Ishikawa (cell line): ENCODE measurements at regions not wholly inside any gene's neighbourhood (a gene's known extent, or its start where the extent isn't known, plus 50 kb on each side); places are given as distances from the start of the nearest gene placed in this dataset.

ENCODE experiments used
- CEBPB ChIP-seq: IDR thresholded peaks from 2 replicates; pipeline ENCODE4 v1.6.1; 2012
- CREB1 ChIP-seq: IDR thresholded peaks from 2 replicates; pipeline ENCODE4 v1.6.1; 2012; ENCODE audit warnings: low read depth
- EGR1 ChIP-seq: IDR thresholded peaks from 2 replicates; pipeline ENCODE4 v1.6.1; 2012
- EP300 ChIP-seq: IDR thresholded peaks from 2 replicates; pipeline ENCODE4 v1.6.1; 2012; ENCODE audit warnings: borderline replicate concordance
- FOXM1 ChIP-seq: IDR thresholded peaks from 2 replicates; pipeline ENCODE4 v1.6.1; 2012; ENCODE audit warnings: low read depth, borderline replicate concordance
- MAX ChIP-seq: IDR thresholded peaks from 2 replicates; pipeline ENCODE4 v1.6.1; 2012
- NFIC ChIP-seq: IDR thresholded peaks from 2 replicates; pipeline ENCODE4 v1.6.1; 2012
- RAD21 ChIP-seq: IDR thresholded peaks from 2 replicates; pipeline ENCODE4 v1.6.1; 2012; ENCODE audit warnings: low read depth
- REST ChIP-seq: IDR thresholded peaks from 2 replicates; pipeline ENCODE4 v1.6.1; 2012; ENCODE audit warnings: low read depth, mild to moderate bottlenecking
- TAF1 ChIP-seq: IDR thresholded peaks from 2 replicates; pipeline ENCODE4 v1.6.1; 2012; ENCODE audit warnings: low read depth, mild to moderate bottlenecking
- TCF12 ChIP-seq: IDR thresholded peaks from 2 replicates; pipeline ENCODE4 v1.6.1; 2012; ENCODE audit warnings: low read depth
- TEAD4 ChIP-seq: IDR thresholded peaks from 2 replicates; pipeline ENCODE4 v1.6.1; 2012
- USF1 ChIP-seq: IDR thresholded peaks from 2 replicates; pipeline ENCODE4 v1.6.1; 2012
- YY1 ChIP-seq: IDR thresholded peaks from 2 replicates; pipeline ENCODE4 v1.6.1; 2012; ENCODE audit warnings: low read depth
- ZBTB7A ChIP-seq: IDR thresholded peaks from 2 replicates; pipeline ENCODE4 v1.6.1; 2012; ENCODE audit warnings: low read depth

- TF ChIP-seq TAF1: no peak
- TF ChIP-seq RAD21: no peak
- no peak for TF ChIP-seq ZBTB7A
- no peak for TF ChIP-seq NFIC
- TF ChIP-seq USF1: no peak
- TF ChIP-seq CREB1: no peak
Observed at GRCh38 chr14:100644383-100644782, 57.2 kb upstream of the BEGAIN start.

GRCh38 chr14:100644784-100645183, 57.6 kb upstream of the BEGAIN start:
- TF ChIP-seq REST: no peak
- no peak for TF ChIP-seq USF1
- no peak for TF ChIP-seq RAD21
- TF ChIP-seq CREB1: no peak
- TF ChIP-seq CEBPB: no peak
- no peak for TF ChIP-seq YY1

GRCh38 chr14:100645196-100645981, 58.2 kb upstream of the BEGAIN start:
- TF ChIP-seq NFIC: peak; percentile 43; the same call in 1 of the 2 replicates
- TF ChIP-seq MAX: peak; percentile 49; the same call in 1 of the 2 replicates
- TF ChIP-seq EGR1: peak; percentile 47; the same call in 1 of the 2 replicates
- no peak for TF ChIP-seq TAF1
- peak; percentile 96 for TF ChIP-seq RAD21

- TF ChIP-seq TCF12: no peak
- no peak for TF ChIP-seq RAD21
- no peak for TF ChIP-seq ZBTB7A
- TF ChIP-seq CREB1: no peak
- no peak for TF ChIP-seq YY1
- no peak for TF ChIP-seq USF1
- no peak for TF ChIP-seq TAF1
- TF ChIP-seq TEAD4: no peak
- no peak for TF ChIP-seq FOXM1
- TF ChIP-seq CEBPB: no peak
- no peak for TF ChIP-seq EP300
- TF ChIP-seq EGR1: no peak
- no peak for TF ChIP-seq NFIC
- TF ChIP-seq REST: no peak
- TF ChIP-seq MAX: no peak
Observed at GRCh38 chr14:100645982-100646314, 58.7 kb upstream of the BEGAIN start.

- TF ChIP-seq ZBTB7A: no peak
- TF ChIP-seq USF1: no peak
- no peak for TF ChIP-seq YY1
- no peak for TF ChIP-seq FOXM1
- TF ChIP-seq TEAD4: no peak
- TF ChIP-seq TCF12: no peak
Observed at GRCh38 chr14:100648474-100649172, 61.4 kb upstream of the BEGAIN start.
